WTC11 (cell line): ENCODE measurements at regions not wholly inside any gene's neighbourhood (a gene's known extent, or its start where the extent isn't known, plus 50 kb on each side); places are given as distances from the start of the nearest gene placed in this dataset.

ENCODE experiments used
- ATAC-seq: fragments of 200-7000 bp; cut with Tn5 transposase; 2 replicates; pipeline ENCODE4 v1.10.0; 2021; ENCODE audit warnings: mild to moderate bottlenecking, moderate library complexity
- CTCF ChIA-PET: fragments of 300-600 bp; sonication (Branson Sonifier 250); formaldehyde crosslinking; loops from one replicate; lab custom pipeline; 2021; ENCODE audit warnings: antibody characterized with exemption; lab: Charles Lee
- POLR2A ChIA-PET: fragments of 350-600 bp; sonication (Branson Sonifier 250); formaldehyde crosslinking; loops from one replicate; lab custom pipeline; 2021; ENCODE audit warnings: antibody characterized with exemption; lab: Charles Lee
- DNase-seq: peaks from one replicate; pipeline ENCODE4 v3.0.0; 2021; ENCODE audit warnings: low spot score
- H3K27ac Mint-ChIP-seq: 2 replicates; pipeline ENCODE4 v1.8.0; 2021; ENCODE audit warnings: mixed read lengths
- H3K27me3 Mint-ChIP-seq: 2 replicates; pipeline ENCODE4 v1.8.0; 2021; ENCODE audit warnings: low read depth, mild to moderate bottlenecking, moderate library complexity, mixed read lengths
- H3K36me3 Mint-ChIP-seq: 2 replicates; pipeline ENCODE4 v1.8.0; 2021; ENCODE audit warnings: mixed read lengths
- H3K4me1 Mint-ChIP-seq: 2 replicates; pipeline ENCODE4 v1.8.0; 2022; ENCODE audit warnings: mixed read lengths
- H3K4me3 Mint-ChIP-seq: 2 replicates; pipeline ENCODE4 v1.8.0; 2021; ENCODE audit warnings: mild to moderate bottlenecking, moderate library complexity, mixed read lengths
- H3K9me3 Mint-ChIP-seq: 2 replicates; pipeline ENCODE4 v1.8.0; 2021; ENCODE audit warnings: mixed read lengths
- ELF4 ChIP-seq: sonication (generic); formaldehyde crosslinking; IDR thresholded peaks from 2 replicates; pipeline ENCODE4 v1.8.1; 2022; ENCODE audit warnings: low read depth, mild to moderate bottlenecking, moderate library complexity, missing genetic modification reagents
- GABPB1 ChIP-seq: sonication (generic); formaldehyde crosslinking; IDR thresholded peaks from 2 replicates; pipeline ENCODE4 v1.8.1; 2023; ENCODE audit warnings: mild to moderate bottlenecking, missing genetic modification reagents
- GRHL2 ChIP-seq: fragments of 250-450 bp; sonication (Bioruptor Pico); IDR thresholded peaks from 2 replicates; pipeline ENCODE4 v1.8.0; 2022; ENCODE audit warnings: mild to moderate bottlenecking, moderate library complexity; ENCODE audit not compliant: insufficient replicate concordance, severe bottlenecking
- MYBL2 ChIP-seq: sonication (generic); formaldehyde crosslinking; IDR thresholded peaks from 2 replicates; pipeline ENCODE4 v1.8.1; 2023; ENCODE audit warnings: mild to moderate bottlenecking, moderate library complexity, missing genetic modification reagents
- NFE2L1 ChIP-seq: sonication (generic); formaldehyde crosslinking; IDR thresholded peaks from 2 replicates; pipeline ENCODE4 v1.8.1; 2023; ENCODE audit warnings: missing genetic modification reagents
- RORB ChIP-seq: fragments of 250-450 bp; sonication (Bioruptor Pico); IDR thresholded peaks from 2 replicates; pipeline ENCODE4 v1.9.0; 2021; ENCODE audit warnings: mild to moderate bottlenecking
- TP53 ChIP-seq: sonication (generic); formaldehyde crosslinking; IDR thresholded peaks from 2 replicates; pipeline ENCODE4 v1.8.1; 2023; ENCODE audit warnings: mild to moderate bottlenecking, missing genetic modification reagents
- ZBTB21 ChIP-seq: sonication (generic); formaldehyde crosslinking; IDR thresholded peaks from 2 replicates; pipeline ENCODE4 v1.8.1; 2023; ENCODE audit warnings: mild to moderate bottlenecking, missing genetic modification reagents, borderline replicate concordance
- ZNF138 ChIP-seq: sonication (generic); formaldehyde crosslinking; conservative IDR thresholded peaks from 2 replicates; pipeline ENCODE4 v1.8.1; 2022; ENCODE audit warnings: mild to moderate bottlenecking, moderate library complexity, missing genetic modification reagents
- ZNF219 ChIP-seq: sonication (generic); formaldehyde crosslinking; IDR thresholded peaks from 2 replicates; pipeline ENCODE4 v1.8.0; 2023; ENCODE audit warnings: missing genetic modification reagents, mild to moderate bottlenecking, borderline replicate concordance
- ZNF317 ChIP-seq: sonication (generic); formaldehyde crosslinking; IDR thresholded peaks from 2 replicates; pipeline ENCODE4 v1.8.1; 2023; ENCODE audit warnings: low read depth, mild to moderate bottlenecking, moderate library complexity, missing genetic modification reagents, borderline replicate concordance
- TF ChIP-seq, protein P1 (sequence below): sonication (generic); formaldehyde crosslinking; IDR thresholded peaks from 2 replicates; pipeline ENCODE4 v1.8.0; 2023; ENCODE audit warnings: mild to moderate bottlenecking, missing genetic modification reagents
- TF ChIP-seq, protein P2 (sequence below): sonication (generic); formaldehyde crosslinking; IDR thresholded peaks from 2 replicates; pipeline ENCODE4 v1.8.0; 2023; ENCODE audit warnings: missing genetic modification reagents
- TF ChIP-seq, protein P3 (sequence below): sonication (generic); formaldehyde crosslinking; IDR thresholded peaks from 2 replicates; pipeline ENCODE4 v1.8.1; 2022; ENCODE audit warnings: low read depth, missing genetic modification reagents, borderline replicate concordance
- TF ChIP-seq, protein P4 (sequence below): fragments of 250-450 bp; sonication (Bioruptor Pico); IDR thresholded peaks from 2 replicates; pipeline ENCODE4 v1.9.0; 2021; ENCODE audit warnings: mild to moderate bottlenecking, borderline replicate concordance
- TF ChIP-seq, protein P5 (sequence below): sonication (generic); formaldehyde crosslinking; IDR thresholded peaks from 2 replicates; pipeline ENCODE4 v1.8.1; 2023; ENCODE audit warnings: mild to moderate bottlenecking, moderate library complexity, missing genetic modification reagents
- TF ChIP-seq, protein P6 (sequence below): sonication (generic); formaldehyde crosslinking; IDR thresholded peaks from 2 replicates; pipeline ENCODE4 v1.8.1; 2022; ENCODE audit warnings: mild to moderate bottlenecking, missing genetic modification reagents, moderate library complexity, borderline replicate concordance

DNA sequence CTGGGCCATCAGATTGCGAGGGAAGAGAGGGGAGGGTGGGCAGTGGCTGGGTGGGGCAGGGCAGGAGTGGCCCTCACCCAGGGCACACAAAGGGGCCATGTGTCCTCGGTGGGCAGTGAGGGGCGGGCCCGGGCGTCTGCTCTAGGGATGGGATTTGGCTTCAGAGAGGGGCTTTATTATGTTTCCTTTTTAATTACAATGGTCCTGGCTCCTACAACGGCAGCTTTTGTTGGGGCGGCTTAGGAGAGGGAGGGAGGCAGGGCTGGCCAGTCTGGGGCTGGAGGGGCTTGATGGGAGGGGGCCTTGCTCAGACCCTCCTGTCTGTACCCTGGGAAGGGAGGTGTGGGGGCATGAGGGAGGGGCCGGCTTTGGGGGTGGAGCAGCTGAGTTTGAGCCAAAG lies 102.8 kb upstream of the WNT4 start:
- CTCF ChIA-PET = interaction anchor here (0.7 to 2.1 kb wide), 9 partner anchors 9 to 171 kb away, joined by 3 to 11 read pairs (median 3); partner anchors contain the start of gene WNT4
- peak; percentile 68 for ATAC-seq

DNA sequence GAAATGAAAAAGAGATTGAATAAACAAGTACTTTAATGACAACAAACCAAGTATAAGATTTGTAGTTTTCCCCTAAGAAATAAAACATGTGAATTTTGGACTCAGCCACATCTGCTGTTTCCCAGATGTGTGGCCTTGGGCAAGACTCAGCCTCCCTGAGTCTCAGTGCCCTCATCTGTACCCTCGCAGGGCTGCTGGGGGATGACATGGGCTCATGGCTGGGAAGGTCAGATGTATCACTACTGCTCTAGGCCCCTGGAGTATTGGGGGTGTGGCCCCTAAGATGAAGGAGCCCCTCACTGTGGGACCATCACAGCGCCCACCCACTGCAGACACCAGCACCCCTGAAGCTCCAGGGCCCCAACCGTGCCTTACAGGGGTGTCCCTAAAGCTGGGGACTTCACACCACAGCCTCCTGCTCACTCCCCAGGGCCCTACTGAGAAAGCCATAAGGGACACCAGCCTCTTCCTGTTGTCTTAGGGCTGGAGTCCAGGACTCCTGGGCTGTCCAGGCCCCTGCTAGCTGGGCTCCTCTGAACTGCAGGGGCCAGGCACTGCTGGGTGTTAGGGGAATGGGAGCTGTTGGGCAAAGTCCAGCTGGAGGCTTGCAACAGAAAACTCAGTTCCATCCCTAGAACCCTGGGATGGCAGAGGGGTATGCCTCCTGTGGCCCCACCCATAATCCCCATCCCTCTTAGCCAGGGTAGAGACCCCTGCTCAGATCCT lies 104.0 kb upstream of the WNT4 start:
- H3K27me3 Mint-ChIP-seq = peaks cover 6% of the 10 kb centered on the region; the same call in 1 of the 2 replicates

More for the DNA sequence above, 102.8 kb upstream of the WNT4 start:
- Mint-ChIP-seq H3K4me1 (peaks cover 17% of the 10 kb centered on the region), H3K9me3 (no peaks in the 10 kb centered on the region)
- TF ChIP-seq TP53 (CRISPR knock-in tag) (no peak), GRHL2 (CRISPR knock-in tag) (no peak)
- TF ChIP-seq, protein P1, sequence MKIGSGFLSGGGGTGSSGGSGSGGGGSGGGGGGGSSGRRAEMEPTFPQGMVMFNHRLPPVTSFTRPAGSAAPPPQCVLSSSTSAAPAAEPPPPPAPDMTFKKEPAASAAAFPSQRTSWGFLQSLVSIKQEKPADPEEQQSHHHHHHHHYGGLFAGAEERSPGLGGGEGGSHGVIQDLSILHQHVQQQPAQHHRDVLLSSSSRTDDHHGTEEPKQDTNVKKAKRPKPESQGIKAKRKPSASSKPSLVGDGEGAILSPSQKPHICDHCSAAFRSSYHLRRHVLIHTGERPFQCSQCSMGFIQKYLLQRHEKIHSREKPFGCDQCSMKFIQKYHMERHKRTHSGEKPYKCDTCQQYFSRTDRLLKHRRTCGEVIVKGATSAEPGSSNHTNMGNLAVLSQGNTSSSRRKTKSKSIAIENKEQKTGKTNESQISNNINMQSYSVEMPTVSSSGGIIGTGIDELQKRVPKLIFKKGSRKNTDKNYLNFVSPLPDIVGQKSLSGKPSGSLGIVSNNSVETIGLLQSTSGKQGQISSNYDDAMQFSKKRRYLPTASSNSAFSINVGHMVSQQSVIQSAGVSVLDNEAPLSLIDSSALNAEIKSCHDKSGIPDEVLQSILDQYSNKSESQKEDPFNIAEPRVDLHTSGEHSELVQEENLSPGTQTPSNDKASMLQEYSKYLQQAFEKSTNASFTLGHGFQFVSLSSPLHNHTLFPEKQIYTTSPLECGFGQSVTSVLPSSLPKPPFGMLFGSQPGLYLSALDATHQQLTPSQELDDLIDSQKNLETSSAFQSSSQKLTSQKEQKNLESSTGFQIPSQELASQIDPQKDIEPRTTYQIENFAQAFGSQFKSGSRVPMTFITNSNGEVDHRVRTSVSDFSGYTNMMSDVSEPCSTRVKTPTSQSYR (CRISPR knock-in tag) = no peak
- TF ChIP-seq, all 79 proteins: peak for 0
- H3K27me3 Mint-ChIP-seq = no peaks in the 10 kb centered on the region; the same call in 1 of the 2 replicates
- no peaks in the 10 kb centered on the region for H3K36me3 Mint-ChIP-seq
- no peak overlapping the region for H3K27ac Mint-ChIP-seq
- POLR2A ChIA-PET = interaction anchor here (0.7 kb wide), 1 partner anchor 125 kb away, joined by 5 read pairs; no protein-coding TSS in a partner anchor
- no peak overlapping the region for H3K4me3 Mint-ChIP-seq
- DNase-seq = no peak

DNA sequence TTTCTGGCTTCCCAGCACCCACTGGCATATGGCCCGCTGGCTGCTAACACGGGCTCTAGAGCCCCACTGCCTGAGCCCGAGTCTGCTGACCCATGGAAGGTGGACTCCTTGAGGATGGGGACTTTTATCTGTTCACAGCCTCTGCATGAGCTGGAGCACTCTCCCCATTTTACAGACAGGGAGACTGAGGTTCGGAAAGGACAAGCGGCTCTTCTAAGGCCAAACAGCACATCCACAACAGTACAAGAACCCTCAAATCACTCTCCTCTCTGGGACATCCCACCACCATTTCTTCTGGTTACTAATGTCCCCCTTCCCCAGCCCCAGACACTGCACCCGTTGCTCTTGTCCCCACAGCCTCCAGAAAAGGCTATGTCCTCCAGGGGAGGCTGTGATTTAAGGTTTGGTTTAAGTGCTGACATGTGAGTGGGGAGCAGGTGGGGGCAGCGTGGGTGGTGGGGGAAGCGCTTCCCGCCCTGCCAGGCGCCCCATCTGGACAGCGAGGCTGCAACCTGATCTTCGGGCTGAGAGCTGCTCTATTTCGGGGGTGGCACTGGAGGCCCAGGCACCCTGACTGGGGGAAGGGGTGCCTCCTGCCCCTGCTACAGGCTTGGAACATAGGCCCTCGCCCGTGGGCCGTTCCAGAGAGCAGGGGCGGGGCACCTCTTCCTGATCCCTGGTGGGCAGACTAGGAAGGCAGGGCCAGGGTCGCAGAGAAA lies 104.8 kb upstream of the WNT4 start:
- CTCF ChIA-PET = no interaction called here
- peaks cover 20% of the 10 kb centered on the region for H3K4me1 Mint-ChIP-seq
- TF ChIP-seq, protein P2, sequence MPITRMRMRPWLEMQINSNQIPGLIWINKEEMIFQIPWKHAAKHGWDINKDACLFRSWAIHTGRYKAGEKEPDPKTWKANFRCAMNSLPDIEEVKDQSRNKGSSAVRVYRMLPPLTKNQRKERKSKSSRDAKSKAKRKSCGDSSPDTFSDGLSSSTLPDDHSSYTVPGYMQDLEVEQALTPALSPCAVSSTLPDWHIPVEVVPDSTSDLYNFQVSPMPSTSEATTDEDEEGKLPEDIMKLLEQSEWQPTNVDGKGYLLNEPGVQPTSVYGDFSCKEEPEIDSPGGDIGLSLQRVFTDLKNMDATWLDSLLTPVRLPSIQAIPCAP (CRISPR knock-in tag) = no peak
- TF ChIP-seq RORB (CRISPR knock-in tag) (no peak), NFE2L1 (CRISPR knock-in tag) (no peak), ZNF219 (CRISPR knock-in tag) (no peak), TP53 (CRISPR knock-in tag) (no peak), MYBL2 (CRISPR knock-in tag) (no peak)
- TF ChIP-seq, protein P3, sequence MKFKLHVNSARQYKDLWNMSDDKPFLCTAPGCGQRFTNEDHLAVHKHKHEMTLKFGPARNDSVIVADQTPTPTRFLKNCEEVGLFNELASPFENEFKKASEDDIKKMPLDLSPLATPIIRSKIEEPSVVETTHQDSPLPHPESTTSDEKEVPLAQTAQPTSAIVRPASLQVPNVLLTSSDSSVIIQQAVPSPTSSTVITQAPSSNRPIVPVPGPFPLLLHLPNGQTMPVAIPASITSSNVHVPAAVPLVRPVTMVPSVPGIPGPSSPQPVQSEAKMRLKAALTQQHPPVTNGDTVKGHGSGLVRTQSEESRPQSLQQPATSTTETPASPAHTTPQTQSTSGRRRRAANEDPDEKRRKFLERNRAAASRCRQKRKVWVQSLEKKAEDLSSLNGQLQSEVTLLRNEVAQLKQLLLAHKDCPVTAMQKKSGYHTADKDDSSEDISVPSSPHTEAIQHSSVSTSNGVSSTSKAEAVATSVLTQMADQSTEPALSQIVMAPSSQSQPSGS = no peak
- TF ChIP-seq, protein P4, sequence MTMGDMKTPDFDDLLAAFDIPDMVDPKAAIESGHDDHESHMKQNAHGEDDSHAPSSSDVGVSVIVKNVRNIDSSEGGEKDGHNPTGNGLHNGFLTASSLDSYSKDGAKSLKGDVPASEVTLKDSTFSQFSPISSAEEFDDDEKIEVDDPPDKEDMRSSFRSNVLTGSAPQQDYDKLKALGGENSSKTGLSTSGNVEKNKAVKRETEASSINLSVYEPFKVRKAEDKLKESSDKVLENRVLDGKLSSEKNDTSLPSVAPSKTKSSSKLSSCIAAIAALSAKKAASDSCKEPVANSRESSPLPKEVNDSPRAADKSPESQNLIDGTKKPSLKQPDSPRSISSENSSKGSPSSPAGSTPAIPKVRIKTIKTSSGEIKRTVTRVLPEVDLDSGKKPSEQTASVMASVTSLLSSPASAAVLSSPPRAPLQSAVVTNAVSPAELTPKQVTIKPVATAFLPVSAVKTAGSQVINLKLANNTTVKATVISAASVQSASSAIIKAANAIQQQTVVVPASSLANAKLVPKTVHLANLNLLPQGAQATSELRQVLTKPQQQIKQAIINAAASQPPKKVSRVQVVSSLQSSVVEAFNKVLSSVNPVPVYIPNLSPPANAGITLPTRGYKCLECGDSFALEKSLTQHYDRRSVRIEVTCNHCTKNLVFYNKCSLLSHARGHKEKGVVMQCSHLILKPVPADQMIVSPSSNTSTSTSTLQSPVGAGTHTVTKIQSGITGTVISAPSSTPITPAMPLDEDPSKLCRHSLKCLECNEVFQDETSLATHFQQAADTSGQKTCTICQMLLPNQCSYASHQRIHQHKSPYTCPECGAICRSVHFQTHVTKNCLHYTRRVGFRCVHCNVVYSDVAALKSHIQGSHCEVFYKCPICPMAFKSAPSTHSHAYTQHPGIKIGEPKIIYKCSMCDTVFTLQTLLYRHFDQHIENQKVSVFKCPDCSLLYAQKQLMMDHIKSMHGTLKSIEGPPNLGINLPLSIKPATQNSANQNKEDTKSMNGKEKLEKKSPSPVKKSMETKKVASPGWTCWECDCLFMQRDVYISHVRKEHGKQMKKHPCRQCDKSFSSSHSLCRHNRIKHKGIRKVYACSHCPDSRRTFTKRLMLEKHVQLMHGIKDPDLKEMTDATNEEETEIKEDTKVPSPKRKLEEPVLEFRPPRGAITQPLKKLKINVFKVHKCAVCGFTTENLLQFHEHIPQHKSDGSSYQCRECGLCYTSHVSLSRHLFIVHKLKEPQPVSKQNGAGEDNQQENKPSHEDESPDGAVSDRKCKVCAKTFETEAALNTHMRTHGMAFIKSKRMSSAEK (CRISPR knock-in tag) = no peak

More for the DNA sequence above, 104.0 kb upstream of the WNT4 start:
- CTCF ChIA-PET = interaction anchor here (0.6 to 1.9 kb wide), 4 partner anchors 10 to 70 kb away, joined by 3 to 4 read pairs (median 3); no protein-coding TSS in a partner anchor
- no peaks in the 10 kb centered on the region for H3K36me3 Mint-ChIP-seq
- TF ChIP-seq ELF4 (CRISPR knock-in tag) (no peak), ZBTB21 (no peak), ZNF138 (CRISPR knock-in tag) (no peak), ZNF317 (no peak), GABPB1 (CRISPR knock-in tag) (no peak)
- TF ChIP-seq, protein P5, sequence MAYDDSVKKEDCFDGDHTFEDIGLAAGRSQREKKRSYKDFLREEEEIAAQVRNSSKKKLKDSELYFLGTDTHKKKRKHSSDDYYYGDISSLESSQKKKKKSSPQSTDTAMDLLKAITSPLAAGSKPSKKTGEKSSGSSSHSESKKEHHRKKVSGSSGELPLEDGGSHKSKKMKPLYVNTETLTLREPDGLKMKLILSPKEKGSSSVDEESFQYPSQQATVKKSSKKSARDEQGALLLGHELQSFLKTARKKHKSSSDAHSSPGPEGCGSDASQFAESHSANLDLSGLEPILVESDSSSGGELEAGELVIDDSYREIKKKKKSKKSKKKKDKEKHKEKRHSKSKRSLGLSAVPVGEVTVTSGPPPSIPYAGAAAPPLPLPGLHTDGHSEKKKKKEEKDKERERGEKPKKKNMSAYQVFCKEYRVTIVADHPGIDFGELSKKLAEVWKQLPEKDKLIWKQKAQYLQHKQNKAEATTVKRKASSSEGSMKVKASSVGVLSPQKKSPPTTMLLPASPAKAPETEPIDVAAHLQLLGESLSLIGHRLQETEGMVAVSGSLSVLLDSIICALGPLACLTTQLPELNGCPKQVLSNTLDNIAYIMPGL (CRISPR knock-in tag) = no peak
- TF ChIP-seq, protein P6, sequence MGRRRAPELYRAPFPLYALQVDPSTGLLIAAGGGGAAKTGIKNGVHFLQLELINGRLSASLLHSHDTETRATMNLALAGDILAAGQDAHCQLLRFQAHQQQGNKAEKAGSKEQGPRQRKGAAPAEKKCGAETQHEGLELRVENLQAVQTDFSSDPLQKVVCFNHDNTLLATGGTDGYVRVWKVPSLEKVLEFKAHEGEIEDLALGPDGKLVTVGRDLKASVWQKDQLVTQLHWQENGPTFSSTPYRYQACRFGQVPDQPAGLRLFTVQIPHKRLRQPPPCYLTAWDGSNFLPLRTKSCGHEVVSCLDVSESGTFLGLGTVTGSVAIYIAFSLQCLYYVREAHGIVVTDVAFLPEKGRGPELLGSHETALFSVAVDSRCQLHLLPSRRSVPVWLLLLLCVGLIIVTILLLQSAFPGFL (CRISPR knock-in tag) = no peak
- ATAC-seq (no peak), DNase-seq (no peak)
- no peak overlapping the region for H3K27ac Mint-ChIP-seq
- no peaks in the 10 kb centered on the region for H3K9me3 Mint-ChIP-seq
- H3K4me3 Mint-ChIP-seq = no peak overlapping the region
- H3K4me1 Mint-ChIP-seq = peaks cover 20% of the 10 kb centered on the region
- POLR2A ChIA-PET = interaction anchor here (0.7 kb wide), 1 partner anchor 52 kb away, joined by 3 read pairs; no protein-coding TSS in a partner anchor

More for the DNA sequence above, 104.8 kb upstream of the WNT4 start:
- Mint-ChIP-seq H3K36me3 (no peaks in the 10 kb centered on the region), H3K27ac (no peak overlapping the region), H3K9me3 (no peaks in the 10 kb centered on the region), H3K4me3 (no peak overlapping the region), H3K27me3 (peaks cover 6% of the 10 kb centered on the region; the same call in 1 of the 2 replicates)
- POLR2A ChIA-PET = no interaction called here
- DNase-seq (no peak), ATAC-seq (no peak)
